ENCODE measurements at regions not wholly inside any gene's neighbourhood (a gene's known extent, or its start where the extent isn't known, plus 50 kb on each side); places are given as distances from the start of the nearest gene placed in this dataset.
"Not testable (repeated sequence)": the region's sequence is repeated elsewhere in the genome, so short reads cannot be mapped to it uniquely, and the experiment has no call there.

DNA sequence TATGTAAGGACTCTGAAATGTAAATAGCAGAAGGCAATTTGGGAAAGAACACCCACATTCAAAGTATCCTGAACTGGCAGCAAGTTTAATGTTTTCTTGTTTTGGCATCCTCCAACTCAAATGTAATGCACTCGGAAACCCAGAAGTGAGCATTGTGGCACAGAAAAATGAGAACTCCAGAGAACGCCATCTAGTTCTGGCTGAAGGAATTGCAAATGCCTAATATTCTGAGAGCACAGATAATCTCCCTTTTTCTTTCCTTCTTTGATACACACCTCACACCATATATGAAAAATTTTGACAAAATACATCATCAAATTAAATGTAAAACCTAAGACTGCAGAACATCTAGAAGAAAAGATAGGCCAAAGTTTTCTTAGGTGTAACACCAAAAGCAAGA, 52.1 kb downstream of the PWWP3B start:
- DNase-seq (ENCODE audit: low read depth in 2 of 2) = no peak

DNA sequence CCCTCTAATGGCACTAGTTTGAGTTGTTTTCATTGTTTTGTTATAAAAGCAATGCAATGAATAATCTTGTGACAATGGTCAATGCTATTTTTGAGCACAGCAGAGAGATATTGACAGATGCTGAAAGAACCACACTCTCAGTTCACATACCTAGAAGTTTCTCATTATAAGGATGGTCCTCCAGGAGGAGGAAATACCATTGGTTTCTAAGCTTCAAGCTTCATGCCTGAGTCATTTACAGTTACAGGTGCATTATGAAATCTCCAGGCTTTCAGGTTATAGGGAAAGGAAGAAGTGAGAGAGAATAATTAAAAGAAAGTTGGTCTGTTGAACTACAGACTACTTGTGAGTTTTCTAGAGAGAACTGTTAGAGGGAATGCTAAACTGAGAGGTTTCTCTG, 75.3 kb downstream of the PWWP3B start:
- no peak for DNase-seq (ENCODE audit: low read depth in 2 of 2)

- DNase-seq (ENCODE audit: low read depth in 2 of 2) = no peak
These were observed 78.4 kb downstream of the PWWP3B start for GRCh38 chrX:106246511-106246910.

DNA sequence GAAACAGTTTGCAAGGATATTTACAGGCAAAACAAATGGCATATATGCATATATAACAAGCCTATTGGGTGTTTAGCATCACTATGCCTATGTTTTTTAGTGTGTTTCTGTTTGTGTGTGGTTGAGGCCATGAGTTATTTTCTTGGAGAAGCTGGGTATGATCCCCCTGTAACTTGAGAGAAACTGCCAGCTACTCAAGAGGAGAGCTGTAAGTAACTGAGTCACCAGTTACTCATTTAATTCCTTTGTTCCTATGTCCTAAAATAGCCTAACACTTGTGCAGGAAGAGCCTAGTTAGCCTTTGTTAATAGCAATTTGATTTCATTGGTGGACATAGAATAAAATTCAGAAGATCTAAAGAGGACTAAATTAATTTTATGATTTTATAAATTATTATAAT, 79.1 kb downstream of the PWWP3B start:
- DNase-seq (ENCODE audit: low read depth in 2 of 2) = no peak

GRCh38 chrX:106249706-106250379, 81.7 kb downstream of the PWWP3B start:
- no peak for DNase-seq (ENCODE audit: low read depth in 2 of 2)

- DNase-seq (ENCODE audit: low read depth in 2 of 2) = no peak
These were observed 95.7 kb downstream of the PWWP3B start for GRCh38 chrX:106263817-106264216.

DNA sequence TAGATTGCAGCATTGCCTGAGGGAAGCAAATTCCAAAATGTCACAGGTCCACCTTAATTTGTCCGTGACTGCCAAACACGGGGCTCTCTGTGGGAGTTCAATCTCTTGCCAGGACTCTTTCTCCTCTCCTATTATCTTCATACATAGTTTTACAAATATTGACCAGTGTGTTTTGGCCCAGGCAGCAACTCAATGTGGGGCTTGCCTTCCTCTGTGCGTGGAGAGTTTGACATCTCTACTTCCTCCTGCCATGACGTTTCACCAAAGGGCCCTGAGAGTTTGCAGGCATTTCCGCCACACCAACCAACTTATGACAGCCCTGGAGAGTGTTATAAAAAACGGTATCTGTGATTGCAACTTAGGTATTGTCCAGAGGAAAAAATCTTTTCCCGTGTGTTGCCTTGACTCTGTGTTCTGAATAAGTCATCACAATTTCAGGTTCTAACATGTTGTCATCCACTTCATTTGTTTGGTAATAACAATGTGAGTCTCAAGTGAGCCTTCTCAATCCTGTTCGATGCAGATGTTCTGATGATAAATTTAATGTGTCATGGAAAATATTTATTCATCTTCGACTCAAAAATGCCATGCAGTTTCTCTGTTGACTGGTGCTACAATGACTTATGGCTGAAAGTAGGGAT, 106.0 kb downstream of the PWWP3B start:
- DNase-seq (ENCODE audit: low read depth in 2 of 2) = not testable (repeated sequence)

- DNase-seq (ENCODE audit: low read depth in 2 of 2) = not testable (repeated sequence)
These were observed 107.1 kb downstream of the PWWP3B start for GRCh38 chrX:106275172-106275571.

DNA sequence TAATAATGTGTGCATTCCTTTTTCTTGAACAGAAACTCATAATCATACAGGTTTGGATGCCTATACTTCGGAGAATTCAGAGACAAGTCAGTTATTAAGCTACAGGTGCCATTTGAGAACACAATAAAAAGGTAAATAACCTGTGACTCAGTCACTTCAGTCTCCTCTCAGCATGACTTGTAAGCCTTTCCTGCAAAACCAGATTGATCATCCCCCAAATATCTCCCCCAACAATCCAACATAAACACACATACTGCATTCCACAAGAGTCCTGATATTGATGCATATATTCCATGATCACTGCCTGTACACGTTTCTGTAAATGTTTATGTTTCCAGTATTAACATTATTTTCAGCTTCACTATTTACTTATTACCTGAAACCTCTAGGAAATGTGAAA, 110.8 kb downstream of the PWWP3B start:
- no peak for DNase-seq (ENCODE audit: low read depth in 2 of 2)

GRCh38 chrX:106281383-106281782, 113.3 kb downstream of the PWWP3B start:
- no peak for DNase-seq (ENCODE audit: low read depth in 2 of 2)

GRCh38 chrX:106283841-106284240, 115.7 kb downstream of the PWWP3B start:
- DNase-seq (ENCODE audit: low read depth in 2 of 2) = no peak

- DNase-seq (ENCODE audit: low read depth in 2 of 2) = no peak
These were observed 116.4 kb downstream of the PWWP3B start for GRCh38 chrX:106284431-106285025.

DNA sequence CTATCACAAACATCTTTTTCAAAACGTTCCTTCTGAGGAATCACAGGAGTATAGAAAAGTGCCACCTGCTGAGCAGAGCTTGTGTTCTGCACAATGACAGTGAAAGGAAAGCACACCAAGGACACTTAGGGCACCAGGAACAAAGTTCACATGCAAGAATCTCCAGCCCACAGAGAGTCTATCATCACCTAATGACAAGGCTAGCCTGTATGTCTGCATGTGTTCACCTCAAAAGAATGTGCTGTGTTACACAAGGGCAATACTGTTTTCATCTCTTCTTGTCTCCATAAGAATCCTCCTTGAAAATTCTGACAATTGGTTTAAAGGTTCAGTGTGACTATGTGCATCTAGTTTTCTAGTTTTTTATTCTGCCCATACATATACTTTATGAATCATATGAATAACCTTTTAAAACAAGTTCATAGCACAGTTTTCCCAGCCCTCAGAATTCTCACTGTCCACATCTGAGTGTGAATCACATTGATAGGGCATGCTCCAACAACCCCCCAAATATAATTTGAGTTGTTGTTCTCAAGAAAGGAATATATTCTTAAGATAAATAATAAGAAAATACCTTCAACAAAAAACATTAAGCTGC, 118.0 kb downstream of the PWWP3B start:
- DNase-seq (ENCODE audit: low read depth in 2 of 2) = no peak

- not testable (repeated sequence) for DNase-seq (ENCODE audit: low read depth in 2 of 2)
These were observed 122.7 kb downstream of the PWWP3B start for GRCh38 chrX:106290778-106291177.

- not testable (repeated sequence) for DNase-seq (ENCODE audit: low read depth in 2 of 2)
These were observed 123.8 kb downstream of the PWWP3B start for GRCh38 chrX:106291779-106292390.

- no peak for DNase-seq (ENCODE audit: low read depth in 2 of 2)
These were observed 132.1 kb downstream of the PWWP3B start for GRCh38 chrX:106300239-106300638.

GRCh38 chrX:106300656-106301055, 132.6 kb downstream of the PWWP3B start:
- no peak for DNase-seq (ENCODE audit: low read depth in 2 of 2)

DNA sequence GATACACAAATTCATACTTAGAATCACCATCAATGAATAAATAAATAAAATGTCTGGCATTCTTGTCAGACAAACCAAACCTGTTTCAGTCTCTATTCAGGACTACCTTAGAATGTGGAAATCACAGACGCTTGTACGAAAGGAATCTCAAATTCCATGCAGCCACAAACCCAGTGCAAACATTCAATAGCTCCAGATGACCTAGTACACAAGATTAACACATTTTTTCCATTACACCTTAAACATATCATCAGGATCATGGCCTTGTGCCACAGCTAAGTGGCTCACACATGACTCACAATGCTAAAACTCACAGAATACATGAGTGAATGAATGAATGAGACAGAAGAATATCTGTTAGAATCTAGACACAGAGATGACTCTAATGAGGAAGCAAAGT, 134.2 kb downstream of the PWWP3B start:
- DNase-seq (ENCODE audit: low read depth in 2 of 2) = no peak

GRCh38 chrX:106306391-106306947, 138.4 kb downstream of the PWWP3B start:
- DNase-seq (ENCODE audit: low read depth in 2 of 2) = no peak

- DNase-seq (ENCODE audit: low read depth in 2 of 2) = no peak
These were observed 155.3 kb downstream of the PWWP3B start for GRCh38 chrX:106323357-106323756.

DNA sequence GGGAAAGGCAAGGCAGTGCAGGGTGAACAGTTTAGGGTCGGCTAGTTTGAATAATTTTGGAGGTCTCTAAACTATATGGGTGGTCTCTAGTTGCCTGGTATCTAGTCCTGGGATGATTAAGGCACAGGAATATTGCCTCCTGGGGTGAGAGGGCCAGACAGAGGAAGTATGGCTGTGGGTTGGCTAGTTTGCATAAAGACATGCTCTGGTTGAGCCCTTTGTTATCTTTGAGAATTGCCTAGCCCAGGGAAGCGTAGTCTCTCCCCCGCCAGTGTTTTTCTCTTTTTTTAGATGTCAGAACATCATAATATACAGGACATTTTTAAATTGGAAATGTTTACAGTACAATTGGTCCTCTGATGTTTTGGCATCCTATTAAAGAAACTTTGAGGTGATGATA, 163.5 kb downstream of the PWWP3B start:
- DNase-seq (ENCODE audit: low read depth in 2 of 2) = no peak

GRCh38 chrX:106341823-106342222, 173.7 kb downstream of the PWWP3B start:
- no peak for DNase-seq (ENCODE audit: low read depth in 2 of 2)

Data from stimulated activated CD8-positive, alpha-beta memory T cell treated with anti-CD3 and anti-CD28 coated beads, Interleukin-15, amount 100 ng/mL, for 48 hours (primary cell).